Natural killer cell treated with Interleukin-12 subunit alpha and Interleukin-12 subunit beta and Interleukin-15 and Interleukin-18, amount 100 ng/mL, for 72 hours (primary cell): ENCODE measurements at regions not wholly inside any gene's neighbourhood (a gene's known extent, or its start where the extent isn't known, plus 50 kb on each side); places are given as distances from the start of the nearest gene placed in this dataset.

Experiments used
- ATAC-seq, 2 donors: fragments of 150-1000 bp; cut with Tn5 transposase in 1 of 2; sonication (Bioruptor Pico), chemical (Tn5 transposase) in 1 of 2; 2 replicates each; pipeline ENCODE4 v1.10.0; 2021
- DNase-seq: peaks from one replicate; pipeline ENCODE4 v3.0.0; 2022; ENCODE audit warnings: low spot score
- H3K27ac Mint-ChIP-seq, 2 donors: 1 replicate in 1 of 2; 2 replicates in 1 of 2; pipeline ENCODE4 v1.8.0; 2022; ENCODE audit warnings: mixed read lengths in 2 of 2, mild to moderate bottlenecking in 1 of 2, moderate library complexity in 1 of 2
- H3K27me3 Mint-ChIP-seq, 2 donors: 1 replicate in 1 of 2; 2 replicates in 1 of 2; pipeline ENCODE4 v1.8.0; 2022; ENCODE audit warnings: mixed read lengths in 2 of 2
- H3K36me3 Mint-ChIP-seq: one replicate; pipeline ENCODE4 v1.8.0; 2022; ENCODE audit warnings: mixed read lengths
- H3K4me1 Mint-ChIP-seq, 2 donors: 1 replicate in 1 of 2; 2 replicates in 1 of 2; pipeline ENCODE4 v1.8.0; 2022; ENCODE audit warnings: low read depth in 2 of 2, mixed read lengths in 2 of 2, mild to moderate bottlenecking in 1 of 2
- H3K4me3 Mint-ChIP-seq: one replicate; pipeline ENCODE4 v1.8.0; 2022; ENCODE audit warnings: mixed read lengths
- H3K9me3 Mint-ChIP-seq: 2 replicates; pipeline ENCODE4 v1.8.0; 2022; ENCODE audit warnings: mixed read lengths

GRCh38 chr15:94673801-94674200 is 442.4 kb downstream of the MCTP2 start:
- DNase-seq (no peak), ATAC-seq (no peak)
- Mint-ChIP-seq H3K27me3 (peaks cover 26 to 37% of the 10 kb centered on the region in 2 donors), H3K4me1 (no peaks in the 10 kb centered on the region), H3K27ac (no peak overlapping the region), H3K36me3 (no peaks in the 10 kb centered on the region), H3K4me3 (no peak overlapping the region), H3K9me3 (no peaks in the 10 kb centered on the region)

- H3K4me1 Mint-ChIP-seq = no peaks in the 10 kb centered on the region
- H3K36me3 Mint-ChIP-seq = no peaks in the 10 kb centered on the region
- no peak for DNase-seq
- no peaks in the 10 kb centered on the region for H3K9me3 Mint-ChIP-seq
- H3K4me3 Mint-ChIP-seq = no peak overlapping the region
- no peak for ATAC-seq
- H3K27me3 Mint-ChIP-seq = peaks cover 26 to 41% of the 10 kb centered on the region in 2 donors
- H3K27ac Mint-ChIP-seq = no peak overlapping the region
Measured at GRCh38 chr15:94674296-94674695, 442.9 kb downstream of the MCTP2 start.

GRCh38 chr15:94677202-94677790 is 445.9 kb downstream of the MCTP2 start:
- Mint-ChIP-seq H3K9me3 (no peaks in the 10 kb centered on the region), H3K27ac (no peak overlapping the region), H3K4me1 (no peaks in the 10 kb centered on the region), H3K4me3 (no peak overlapping the region), H3K36me3 (no peaks in the 10 kb centered on the region), H3K27me3 (peaks cover 36 to 59% of the 10 kb centered on the region in 2 donors)
- DNase-seq (no peak), ATAC-seq (no peak)

GRCh38 chr15:94682171-94682570 is 450.8 kb downstream of the MCTP2 start:
- no peak overlapping the region for H3K27ac Mint-ChIP-seq

GRCh38 chr15:94683902-94684301 is 452.5 kb downstream of the MCTP2 start:
- ATAC-seq = no peak
- no peak for DNase-seq
- H3K4me1 Mint-ChIP-seq = no peaks in the 10 kb centered on the region
- peaks cover 26 to 54% of the 10 kb centered on the region in 2 donors for H3K27me3 Mint-ChIP-seq
- H3K9me3 Mint-ChIP-seq = no peaks in the 10 kb centered on the region
- H3K36me3 Mint-ChIP-seq = no peaks in the 10 kb centered on the region
- no peak overlapping the region for H3K4me3 Mint-ChIP-seq
- H3K27ac Mint-ChIP-seq = no peak overlapping the region

More at GRCh38 chr15:94682171-94682570, 450.8 kb downstream of the MCTP2 start:
- DNase-seq (no peak), ATAC-seq (no peak)
- H3K27me3 Mint-ChIP-seq = peaks cover 30 to 55% of the 10 kb centered on the region in 2 donors
- H3K36me3 Mint-ChIP-seq = no peaks in the 10 kb centered on the region
- H3K4me3 Mint-ChIP-seq = no peak overlapping the region
- no peaks in the 10 kb centered on the region for H3K4me1 Mint-ChIP-seq
- H3K9me3 Mint-ChIP-seq = no peaks in the 10 kb centered on the region

GRCh38 chr15:94691169-94691568 is 459.8 kb downstream of the MCTP2 start:
- ATAC-seq (no peak), DNase-seq (no peak)
- no peak overlapping the region for H3K4me3 Mint-ChIP-seq
- no peaks in the 10 kb centered on the region for H3K4me1 Mint-ChIP-seq
- no peak overlapping the region for H3K27ac Mint-ChIP-seq
- H3K36me3 Mint-ChIP-seq = no peaks in the 10 kb centered on the region
- H3K27me3 Mint-ChIP-seq = peaks cover 14 to 53% of the 10 kb centered on the region in 2 donors
- no peaks in the 10 kb centered on the region for H3K9me3 Mint-ChIP-seq

- H3K27ac Mint-ChIP-seq = no peak overlapping the region
- no peaks in the 10 kb centered on the region for H3K36me3 Mint-ChIP-seq
- no peak overlapping the region for H3K4me3 Mint-ChIP-seq
- DNase-seq (no peak), ATAC-seq (no peak)
- H3K9me3 Mint-ChIP-seq = no peaks in the 10 kb centered on the region
- H3K4me1 Mint-ChIP-seq = no peaks in the 10 kb centered on the region
- peaks cover 17 to 50% of the 10 kb centered on the region in 2 donors for H3K27me3 Mint-ChIP-seq
Measured at GRCh38 chr15:94692710-94693109, 461.3 kb downstream of the MCTP2 start.

GRCh38 chr15:94700211-94700610 is 468.9 kb downstream of the MCTP2 start:
- ATAC-seq = no peak
- H3K36me3 Mint-ChIP-seq = no peaks in the 10 kb centered on the region
- no peaks in the 10 kb centered on the region for H3K4me1 Mint-ChIP-seq
- peaks cover 22 to 39% of the 10 kb centered on the region in 2 donors for H3K27me3 Mint-ChIP-seq
- H3K4me3 Mint-ChIP-seq = no peak overlapping the region
- H3K9me3 Mint-ChIP-seq = no peaks in the 10 kb centered on the region
- DNase-seq = no peak
- no peak overlapping the region for H3K27ac Mint-ChIP-seq

GRCh38 chr15:94701281-94701985 is 470.1 kb downstream of the MCTP2 start:
- Mint-ChIP-seq H3K27ac (no peak overlapping the region), H3K4me3 (no peak overlapping the region), H3K27me3 (peaks cover 30 to 39% of the 10 kb centered on the region in 2 donors), H3K9me3 (no peaks in the 10 kb centered on the region), H3K36me3 (no peaks in the 10 kb centered on the region), H3K4me1 (no peaks in the 10 kb centered on the region)
- ATAC-seq = no peak
- no peak for DNase-seq

GRCh38 chr15:94703596-94703995 is 472.2 kb downstream of the MCTP2 start:
- Mint-ChIP-seq H3K4me1 (no peaks in the 10 kb centered on the region), H3K36me3 (no peaks in the 10 kb centered on the region), H3K9me3 (no peaks in the 10 kb centered on the region), H3K27me3 (peaks cover 28 to 41% of the 10 kb centered on the region in 2 donors), H3K27ac (no peak overlapping the region), H3K4me3 (no peak overlapping the region)
- DNase-seq (no peak), ATAC-seq (no peak)

GRCh38 chr15:94704421-94704820 is 473.1 kb downstream of the MCTP2 start:
- no peak overlapping the region for H3K27ac Mint-ChIP-seq
- no peaks in the 10 kb centered on the region for H3K4me1 Mint-ChIP-seq
- ATAC-seq (no peak), DNase-seq (no peak)
- H3K4me3 Mint-ChIP-seq = no peak overlapping the region
- H3K27me3 Mint-ChIP-seq = peaks cover 28 to 41% of the 10 kb centered on the region in 2 donors
- H3K9me3 Mint-ChIP-seq = no peaks in the 10 kb centered on the region
- no peaks in the 10 kb centered on the region for H3K36me3 Mint-ChIP-seq

GRCh38 chr15:94704946-94705345 is 473.6 kb downstream of the MCTP2 start:
- Mint-ChIP-seq H3K4me3 (no peak overlapping the region), H3K9me3 (no peaks in the 10 kb centered on the region), H3K27me3 (peaks cover 28 to 45% of the 10 kb centered on the region in 2 donors), H3K4me1 (no peaks in the 10 kb centered on the region), H3K36me3 (no peaks in the 10 kb centered on the region), H3K27ac (no peak overlapping the region)
- ATAC-seq (no peak), DNase-seq (no peak)

- DNase-seq = no peak
- Mint-ChIP-seq H3K4me1 (no peaks in the 10 kb centered on the region), H3K4me3 (no peak overlapping the region), H3K36me3 (no peaks in the 10 kb centered on the region), H3K27me3 (peaks cover 22 to 49% of the 10 kb centered on the region in 2 donors), H3K9me3 (no peaks in the 10 kb centered on the region), H3K27ac (no peak overlapping the region)
- ATAC-seq = no peak
Measured at GRCh38 chr15:94709319-94709718, 478.0 kb downstream of the MCTP2 start.

- Mint-ChIP-seq H3K4me1 (no peaks in the 10 kb centered on the region), H3K36me3 (no peaks in the 10 kb centered on the region), H3K9me3 (no peaks in the 10 kb centered on the region), H3K27ac (no peak overlapping the region), H3K4me3 (no peak overlapping the region), H3K27me3 (peaks cover 33 to 43% of the 10 kb centered on the region in 2 donors)
- DNase-seq = no peak
- ATAC-seq = no peak
Measured at GRCh38 chr15:94722024-94722636, 490.8 kb downstream of the MCTP2 start.
